GM23338 (cell line): ENCODE measurements at regions not wholly inside any gene's neighbourhood (a gene's known extent, or its start where the extent isn't known, plus 50 kb on each side); places are given as distances from the start of the nearest gene placed in this dataset.

Experiments used
- ATAC-seq: fragments of 200-7000 bp; cut with Tn5 transposase; 3 replicates; pipeline ENCODE4 v1.9.1; 2020
- DNase-seq: peaks from one replicate; pipeline ENCODE4 v3.0.0-alpha.2; 2015; ENCODE audit warnings: low spot score
- H2AFZ ChIP-seq: fragments of 200-600 bp; sonication (generic); 2 replicates; pipeline ENCODE4 v1.8.0; 2016; ENCODE audit warnings: antibody characterized with exemption, mild to moderate bottlenecking, moderate library complexity
- H3F3A ChIP-seq: fragments of 200-600 bp; sonication (generic); replicated peaks from 2 replicates; pipeline ENCODE4 v1.8.0; 2017; ENCODE audit warnings: antibody characterized with exemption, mixed run types, low read depth
- H3K27ac ChIP-seq: fragments of 200-600 bp; sonication (generic); 2 replicates; pipeline ENCODE4 v1.6.1; 2016; ENCODE audit warnings: low read depth
- H3K27me3 ChIP-seq: fragments of 200-600 bp; sonication (generic); 2 replicates; pipeline ENCODE4 v1.8.0; 2016; ENCODE audit warnings: mild to moderate bottlenecking, mixed run types, moderate library complexity; ENCODE audit not compliant: insufficient read depth
- H3K36me3 ChIP-seq: fragments of 200-600 bp; sonication (generic); 2 replicates; pipeline ENCODE4 v1.8.0; 2016; ENCODE audit warnings: mild to moderate bottlenecking; ENCODE audit not compliant: insufficient read depth
- H3K4me1 ChIP-seq: fragments of 200-600 bp; sonication (generic); 2 replicates; pipeline ENCODE4 v1.8.0; 2016; ENCODE audit warnings: mild to moderate bottlenecking, moderate library complexity; ENCODE audit not compliant: insufficient read depth
- H3K4me2 ChIP-seq: fragments of 200-600 bp; sonication (generic); 2 replicates; pipeline ENCODE4 v1.7.1; 2017; ENCODE audit warnings: mixed run types
- H3K4me3 ChIP-seq: fragments of 200-600 bp; sonication (generic); 2 replicates; pipeline ENCODE4 v1.6.1; 2016; ENCODE audit warnings: mixed run types
- H3K79me2 ChIP-seq: fragments of 200-600 bp; sonication (generic); replicated peaks from 2 replicates; pipeline ENCODE4 v1.8.0; 2017; ENCODE audit warnings: mild to moderate bottlenecking; ENCODE audit not compliant: insufficient read depth
- H3K9me2 ChIP-seq: fragments of 200-600 bp; sonication (generic); 2 replicates; pipeline ENCODE4 v1.8.0; 2017; ENCODE audit not compliant: insufficient read depth
- H4K20me1 ChIP-seq: fragments of 200-600 bp; sonication (generic); replicated peaks from 2 replicates; pipeline ENCODE4 v1.8.0; 2017; ENCODE audit warnings: mild to moderate bottlenecking; ENCODE audit not compliant: insufficient read depth
- H3K27ac Mint-ChIP-seq: 2 replicates; pipeline ENCODE4 v1.8.0; 2020; ENCODE audit warnings: inconsistent platforms, mild to moderate bottlenecking, moderate library complexity, mixed read lengths
- H3K27me3 Mint-ChIP-seq: 3 replicates; pipeline ENCODE4 v1.8.0; 2022; ENCODE audit warnings: low read depth, mild to moderate bottlenecking, moderate library complexity, mixed read lengths, inconsistent platforms; ENCODE audit not compliant: insufficient read depth, poor library complexity
- H3K36me3 Mint-ChIP-seq: 3 replicates; pipeline ENCODE4 v1.8.0; 2021; ENCODE audit warnings: low read depth, mild to moderate bottlenecking, inconsistent platforms, moderate library complexity, mixed read lengths
- H3K4me1 Mint-ChIP-seq: 3 replicates; pipeline ENCODE4 v1.8.0; 2020; ENCODE audit warnings: mild to moderate bottlenecking, inconsistent platforms, mixed read lengths
- H3K4me3 Mint-ChIP-seq: 3 replicates; pipeline ENCODE4 v1.8.0; 2021; ENCODE audit warnings: moderate library complexity, mild to moderate bottlenecking, inconsistent platforms, mixed read lengths
- H3K9me3 Mint-ChIP-seq: 3 replicates; pipeline ENCODE4 v1.8.0; 2020; ENCODE audit warnings: moderate library complexity, mild to moderate bottlenecking, inconsistent platforms, mixed read lengths
- CREB1 ChIP-seq: fragments of 250-450 bp; sonication (Bioruptor Pico); IDR thresholded peaks from 2 replicates; pipeline ENCODE4 v1.5.0; 2020; ENCODE audit warnings: low read depth, mild to moderate bottlenecking, moderate library complexity
- ETS1 ChIP-seq: IDR thresholded peaks from 2 replicates; pipeline ENCODE4 v1.6.1; 2016; ENCODE audit warnings: antibody characterized with exemption
- EZH2 ChIP-seq: fragments of 200-600 bp; sonication (generic); IDR thresholded peaks from one replicate; pipeline ENCODE4 v1.8.0; 2017; ENCODE audit warnings: antibody characterized with exemption, mild to moderate bottlenecking, low read depth; ENCODE audit not compliant: unreplicated experiment
- EZH2phosphoT487 ChIP-seq: fragments of 200-600 bp; sonication (generic); IDR thresholded peaks from one replicate; pipeline ENCODE4 v1.8.1; 2018; ENCODE audit warnings: antibody characterized with exemption; ENCODE audit not compliant: unreplicated experiment
- NANOG ChIP-seq: IDR thresholded peaks from 2 replicates; pipeline ENCODE4 v1.6.1; 2016; ENCODE audit warnings: antibody characterized with exemption, borderline replicate concordance
- POLR2AphosphoS5 ChIP-seq: IDR thresholded peaks from 2 replicates; pipeline ENCODE4 v1.6.1; 2016; ENCODE audit warnings: antibody characterized with exemption, low read depth
- REST ChIP-seq: IDR thresholded peaks from one replicate; pipeline ENCODE4 v1.6.1; 2018; ENCODE audit warnings: antibody characterized with exemption; ENCODE audit not compliant: unreplicated experiment
- ZNF114 ChIP-seq: fragments of 250-450 bp; sonication (Bioruptor Pico); IDR thresholded peaks from 2 replicates; pipeline ENCODE4 v1.5.0; 2020; ENCODE audit warnings: mild to moderate bottlenecking, moderate library complexity
- ZNF331 ChIP-seq: fragments of 250-450 bp; sonication (Bioruptor Pico); IDR thresholded peaks from 2 replicates; pipeline ENCODE4 v1.5.0; 2020; ENCODE audit warnings: low read depth, mild to moderate bottlenecking, moderate library complexity

- Histone ChIP-seq H3F3A (no peaks in the 10 kb centered on the region), H3K4me3 (no peak overlapping the region), H3K79me2 (no peaks in the 10 kb centered on the region), H3K27ac (no peak overlapping the region), H2AFZ (no peak overlapping the region), H3K27me3 (no peaks in the 10 kb centered on the region), H3K4me1 (no peaks in the 10 kb centered on the region), H3K9me2 (no peaks in the 10 kb centered on the region), H3K4me2 (no peak overlapping the region), H4K20me1 (no peaks in the 10 kb centered on the region), H3K36me3 (no peaks in the 10 kb centered on the region)
- Mint-ChIP-seq H3K27ac (no peak overlapping the region), H3K36me3 (no peaks in the 10 kb centered on the region), H3K4me1 (peaks cover 24% of the 10 kb centered on the region), H3K27me3 (peaks cover 14% of the 10 kb centered on the region), H3K4me3 (no peak overlapping the region), H3K9me3 (no peaks in the 10 kb centered on the region)
- DNase-seq: no peak
- TF ChIP-seq CREB1 (no peak), EZH2 (no peak), ETS1 (no peak), POLR2AphosphoS5 (no peak)
- ATAC-seq: no peak
Observed at GRCh38 chr16:86085795-86086194, 186.8 kb downstream of the IRF8 start.

- H3K9me3 Mint-ChIP-seq: no peaks in the 10 kb centered on the region
- no peaks in the 10 kb centered on the region for H3K79me2 ChIP-seq
- H3K9me2 ChIP-seq: no peaks in the 10 kb centered on the region
- no peak overlapping the region for H3K4me2 ChIP-seq
- ATAC-seq (no peak), DNase-seq (no peak)
- no peaks in the 10 kb centered on the region for H3K27me3 ChIP-seq
- no peaks in the 10 kb centered on the region for H3K36me3 Mint-ChIP-seq
- no peaks in the 10 kb centered on the region for H3F3A ChIP-seq
- H3K27me3 Mint-ChIP-seq: peaks cover 16% of the 10 kb centered on the region
- peaks cover 24% of the 10 kb centered on the region for H3K4me1 Mint-ChIP-seq
- H3K4me1 ChIP-seq: no peaks in the 10 kb centered on the region
- H4K20me1 ChIP-seq: no peaks in the 10 kb centered on the region
- H3K27ac Mint-ChIP-seq: no peak overlapping the region
- H2AFZ ChIP-seq: no peak overlapping the region
- TF ChIP-seq CREB1 (no peak), NANOG (no peak), ZNF114 (CRISPR knock-in tag) (no peak), ZNF331 (no peak), EZH2 (no peak), REST (no peak), EZH2phosphoT487 (no peak)
- H3K4me3 ChIP-seq: no peak overlapping the region
- no peak overlapping the region for H3K27ac ChIP-seq
- no peak overlapping the region for H3K4me3 Mint-ChIP-seq
- H3K36me3 ChIP-seq: no peaks in the 10 kb centered on the region
Observed at GRCh38 chr16:86086471-86086870, 187.5 kb downstream of the IRF8 start.
